NT2/D1 (cell line): ENCODE measurements at regions not wholly inside any gene's neighbourhood (a gene's known extent, or its start where the extent isn't known, plus 50 kb on each side); places are given as distances from the start of the nearest gene placed in this dataset.

Source experiments
- YY1 ChIP-seq: IDR thresholded peaks from 2 replicates; pipeline ENCODE4 v1.6.1; 2011; ENCODE audit not compliant: insufficient read length, insufficient read depth
- ZNF274 ChIP-seq: IDR thresholded peaks from 2 replicates; pipeline ENCODE4 v1.6.1; 2011; ENCODE audit warnings: mild to moderate bottlenecking, low read depth, low read length

GRCh38 chr2:66872986-66873754 lies 438.2 kb downstream of the MEIS1 start:
- TF ChIP-seq ZNF274 (no peak), YY1 (no peak)
